ENCODE measurements at regions not wholly inside any gene's neighbourhood (a gene's known extent, or its start where the extent isn't known, plus 50 kb on each side); places are given as distances from the start of the nearest gene placed in this dataset.

DNA sequence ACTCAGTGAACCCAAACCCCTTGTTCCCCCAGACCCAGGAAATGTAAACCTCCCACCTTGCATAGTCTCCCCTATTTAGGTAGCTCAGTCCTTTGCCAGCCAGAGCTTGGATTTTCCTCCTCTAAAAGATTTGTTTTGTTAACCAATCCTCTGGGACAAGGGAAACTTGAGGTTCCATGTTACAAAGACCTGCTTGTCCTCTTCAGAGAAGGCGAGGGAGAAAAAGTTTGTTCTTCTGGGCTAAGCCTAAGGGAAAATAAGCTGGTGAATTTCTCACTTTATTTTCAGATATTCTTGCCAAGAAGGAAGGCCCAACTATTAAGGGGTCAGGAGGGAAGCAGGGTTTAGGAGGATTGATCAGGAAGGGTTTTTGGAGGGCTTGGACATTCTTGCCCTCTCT, 136.1 kb upstream of the PROK2 start:
- no peaks in the 10 kb centered on the region for H3K36me3 Mint-ChIP-seq
- H3K27ac Mint-ChIP-seq: no peak overlapping the region
- peaks cover 5% of the 10 kb centered on the region for H3K4me1 Mint-ChIP-seq
- ATAC-seq: no peak
- DNase-seq (ENCODE audit: low spot score in 2 of 2): no peak
- H3K4me3 Mint-ChIP-seq: no peak overlapping the region
- no peaks in the 10 kb centered on the region for H3K9me3 Mint-ChIP-seq

DNA sequence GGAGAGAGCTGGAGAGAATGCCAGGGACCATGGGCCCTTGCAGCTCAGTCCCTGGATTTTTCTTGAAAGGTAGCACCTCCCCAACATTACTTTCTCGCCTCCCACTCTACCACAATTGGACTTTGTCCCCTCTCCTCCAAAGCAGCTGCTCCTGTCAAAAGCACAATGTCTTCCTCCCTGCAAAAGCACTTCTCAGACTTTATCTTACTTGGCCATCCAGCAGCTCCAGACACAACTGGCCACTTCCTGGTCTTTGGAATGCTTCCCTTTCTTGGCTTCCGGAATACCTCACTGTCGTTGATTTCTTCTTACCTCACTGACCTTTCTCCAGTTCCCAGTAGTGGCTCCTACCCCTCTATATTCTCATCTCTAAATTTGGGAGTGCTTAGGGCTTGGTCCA, 134.6 kb upstream of the PROK2 start:
- DNase-seq (ENCODE audit: low spot score in 2 of 2): no peak

DNA sequence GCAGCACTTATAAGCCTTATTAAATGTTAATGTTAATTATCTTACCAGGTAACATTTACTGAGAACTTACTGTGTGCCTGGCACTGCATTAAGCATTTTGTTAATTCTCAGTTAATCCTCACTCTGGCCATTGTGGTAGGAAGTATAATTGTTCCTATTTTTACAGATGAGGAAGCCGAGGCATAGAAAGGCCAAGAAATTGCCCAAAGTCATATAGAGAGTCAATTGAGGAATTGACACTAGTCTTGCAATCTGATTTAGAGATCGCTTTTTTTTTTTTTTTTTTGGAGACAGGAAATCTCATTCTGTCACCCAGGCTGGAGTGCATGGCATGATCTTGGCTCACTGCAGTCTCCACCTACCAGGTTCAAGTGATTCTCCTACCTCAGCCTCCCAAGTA, 132.6 kb upstream of the PROK2 start:
- no peak overlapping the region for H3K27ac Mint-ChIP-seq
- no peaks in the 10 kb centered on the region for H3K36me3 Mint-ChIP-seq

More for the DNA sequence above, 134.6 kb upstream of the PROK2 start:
- H3K27ac Mint-ChIP-seq: no peak overlapping the region
- no peak for ATAC-seq
- H3K36me3 Mint-ChIP-seq: no peaks in the 10 kb centered on the region
- H3K4me1 Mint-ChIP-seq: no peaks in the 10 kb centered on the region
- H3K9me3 Mint-ChIP-seq: no peaks in the 10 kb centered on the region
- H3K4me3 Mint-ChIP-seq: no peak overlapping the region

DNA sequence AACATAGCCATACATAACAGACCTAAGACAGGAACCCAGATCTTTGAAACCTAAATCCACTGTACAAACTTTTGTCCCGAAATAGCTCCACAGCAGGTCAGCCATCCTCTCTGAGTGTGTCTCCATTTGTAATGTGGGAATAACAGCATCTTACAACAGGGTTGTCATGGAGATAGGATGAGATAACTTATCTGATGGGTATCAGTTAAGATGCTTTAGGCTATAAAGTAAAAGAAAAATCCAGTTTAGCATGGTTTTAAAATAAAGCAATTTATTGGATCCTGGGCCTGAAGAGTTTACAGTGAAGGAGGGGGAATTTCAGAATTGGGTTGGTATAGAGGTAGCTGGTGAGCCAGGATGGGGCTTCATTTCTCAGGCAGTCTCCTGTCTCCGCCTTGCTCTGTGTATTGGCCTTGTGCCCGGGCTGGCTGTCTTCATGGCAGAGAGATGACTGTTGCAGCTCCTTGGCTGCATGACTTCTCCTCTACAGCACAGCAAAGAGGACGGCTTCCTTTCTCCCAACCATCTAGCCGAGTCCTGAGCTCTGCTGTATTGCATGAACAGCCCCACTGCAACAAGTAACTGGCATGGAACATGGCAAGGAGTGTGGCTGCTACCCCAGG, 131.9 kb upstream of the PROK2 start:
- ATAC-seq: no peak
- Mint-ChIP-seq H3K9me3 (no peaks in the 10 kb centered on the region), H3K36me3 (no peaks in the 10 kb centered on the region), H3K4me1 (no peaks in the 10 kb centered on the region), H3K4me3 (no peak overlapping the region), H3K27ac (no peak overlapping the region)
- DNase-seq (ENCODE audit: low spot score in 2 of 2): no peak

More for the DNA sequence above, 132.6 kb upstream of the PROK2 start:
- no peaks in the 10 kb centered on the region for H3K4me1 Mint-ChIP-seq
- H3K9me3 Mint-ChIP-seq: no peaks in the 10 kb centered on the region
- H3K4me3 Mint-ChIP-seq: no peak overlapping the region
- no peak for ATAC-seq
- DNase-seq (ENCODE audit: low spot score in 2 of 2): no peak

DNA sequence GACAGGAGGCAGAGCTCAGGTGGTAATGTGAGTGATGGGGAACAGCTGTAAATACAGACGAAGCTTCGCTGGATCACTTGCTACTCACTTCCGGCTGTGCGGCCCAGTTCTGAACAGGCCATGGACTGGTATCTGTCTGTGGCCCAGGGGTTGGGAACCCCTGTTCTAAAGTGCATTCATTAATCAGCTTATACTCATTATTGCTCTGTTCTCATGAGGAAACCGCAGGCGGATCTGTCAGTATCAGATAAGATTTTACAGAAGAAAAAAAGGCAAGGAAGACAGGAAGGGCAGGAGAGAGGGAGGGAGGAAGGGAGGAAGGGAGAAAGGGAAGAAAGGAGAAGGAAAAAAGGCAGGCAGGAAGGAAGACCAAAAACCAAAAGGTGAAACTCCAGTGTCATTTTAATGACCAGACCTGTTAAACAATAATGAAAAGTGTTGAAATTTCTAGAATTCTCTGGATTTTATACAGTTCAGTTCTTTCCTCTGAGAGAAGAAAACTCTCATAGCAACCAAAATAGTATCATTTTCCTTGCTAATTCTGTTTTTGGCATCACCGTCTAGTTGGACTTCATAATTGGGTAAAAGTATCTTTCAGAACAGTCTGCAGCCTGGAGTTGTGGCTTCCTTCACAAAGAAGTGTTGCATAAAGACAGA, 128.0 kb upstream of the PROK2 start:
- Mint-ChIP-seq H3K27ac (no peak overlapping the region), H3K36me3 (no peaks in the 10 kb centered on the region), H3K9me3 (no peaks in the 10 kb centered on the region), H3K4me1 (no peaks in the 10 kb centered on the region), H3K4me3 (no peak overlapping the region)
- no peak for DNase-seq (ENCODE audit: low spot score in 2 of 2)
- no peak for ATAC-seq

DNA sequence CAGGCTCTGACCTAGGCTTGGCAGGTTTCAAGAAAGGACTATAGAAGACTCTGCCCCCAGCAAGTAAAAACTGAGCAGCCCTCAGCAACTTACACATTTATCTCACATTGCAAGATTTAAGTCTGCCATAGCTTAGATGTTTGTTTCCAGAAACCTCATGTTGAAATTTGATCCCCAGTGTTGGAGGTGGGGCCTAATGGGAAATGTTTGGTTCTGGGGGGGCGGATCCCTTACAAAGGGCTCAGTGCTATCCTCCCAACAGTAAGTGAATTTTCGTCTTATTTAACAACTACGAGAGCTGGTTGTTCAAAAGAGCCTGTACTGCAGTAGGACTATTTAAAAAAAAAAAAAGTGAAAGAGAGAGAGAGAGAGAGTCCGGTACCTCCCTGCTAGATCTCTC, 125.2 kb upstream of the PROK2 start:
- H3K4me1 Mint-ChIP-seq: no peaks in the 10 kb centered on the region

DNA sequence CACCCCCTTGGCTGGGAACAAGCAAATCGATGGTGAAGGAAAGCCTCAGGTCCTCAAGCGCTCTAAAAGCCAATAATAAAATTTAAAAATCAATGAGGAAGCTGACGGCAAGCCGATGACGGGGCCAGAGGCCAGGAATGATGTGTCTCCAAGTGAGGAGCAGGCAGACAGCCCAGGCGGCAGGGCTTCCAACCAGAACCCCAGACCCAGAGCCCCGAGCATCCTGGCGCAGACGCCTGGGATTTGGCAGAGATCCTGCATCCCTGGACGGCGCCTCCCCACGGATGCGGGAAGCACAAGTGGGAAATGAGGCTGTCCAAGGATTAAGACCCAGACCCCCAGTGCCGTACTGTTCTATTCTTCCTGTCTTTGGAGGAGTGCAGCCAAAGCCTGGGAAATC, 123.0 kb upstream of the PROK2 start:
- ATAC-seq (no peak), DNase-seq (ENCODE audit: low spot score in 2 of 2) (no peak)
- Mint-ChIP-seq H3K36me3 (no peaks in the 10 kb centered on the region), H3K27ac (no peak overlapping the region), H3K4me3 (no peak overlapping the region), H3K4me1 (no peaks in the 10 kb centered on the region), H3K9me3 (no peaks in the 10 kb centered on the region)

More for the DNA sequence above, 125.2 kb upstream of the PROK2 start:
- ATAC-seq (no peak), DNase-seq (ENCODE audit: low spot score in 2 of 2) (no peak)
- H3K9me3 Mint-ChIP-seq: no peaks in the 10 kb centered on the region
- H3K27ac Mint-ChIP-seq: no peak overlapping the region
- no peaks in the 10 kb centered on the region for H3K36me3 Mint-ChIP-seq
- no peak overlapping the region for H3K4me3 Mint-ChIP-seq

DNA sequence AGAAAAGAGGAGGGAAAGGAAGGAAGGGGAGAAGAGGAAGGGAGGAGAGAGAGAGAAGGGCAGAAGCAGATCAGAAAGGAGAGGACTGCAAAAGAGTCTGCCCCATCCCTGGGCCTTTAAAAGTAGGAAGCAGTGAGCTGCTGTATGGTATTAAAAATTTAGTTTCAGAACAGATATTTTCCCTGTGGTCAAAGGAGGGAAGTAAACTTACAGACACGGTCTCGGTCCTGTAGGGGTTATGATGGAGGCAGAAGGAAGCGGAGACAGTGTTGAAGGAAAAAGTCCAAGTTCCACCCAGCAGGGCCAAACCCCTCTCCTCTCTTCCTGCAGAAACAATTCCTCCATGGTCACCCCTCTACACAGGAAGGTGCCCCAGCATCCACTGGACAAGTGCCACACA, 122.0 kb upstream of the PROK2 start:
- no peak for ATAC-seq
- H3K27ac Mint-ChIP-seq: no peak overlapping the region
- no peak overlapping the region for H3K4me3 Mint-ChIP-seq
- H3K36me3 Mint-ChIP-seq: no peaks in the 10 kb centered on the region
- no peak for DNase-seq (ENCODE audit: low spot score in 2 of 2)
- H3K9me3 Mint-ChIP-seq: no peaks in the 10 kb centered on the region
- no peaks in the 10 kb centered on the region for H3K4me1 Mint-ChIP-seq

DNA sequence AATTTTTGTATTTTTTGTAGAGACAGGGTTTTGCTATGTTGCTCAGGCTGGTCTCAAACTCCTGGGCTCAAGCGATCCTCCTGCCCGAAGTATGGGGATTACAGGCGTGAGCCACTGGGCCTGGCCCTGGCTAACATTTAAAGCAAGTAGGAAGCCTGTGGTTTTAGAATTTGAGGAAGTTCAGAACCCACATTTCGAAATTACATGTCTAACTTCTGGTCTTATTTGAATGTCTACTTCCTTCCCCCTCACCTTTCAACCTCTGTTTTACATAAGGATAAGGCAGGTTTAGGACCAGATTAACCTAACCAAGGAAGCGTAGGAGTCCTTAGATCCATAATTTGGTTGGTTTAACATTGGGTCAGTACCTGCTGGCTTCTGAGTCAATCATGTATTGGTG, 120.5 kb upstream of the PROK2 start:
- Mint-ChIP-seq H3K4me1 (no peaks in the 10 kb centered on the region), H3K4me3 (no peak overlapping the region), H3K9me3 (no peaks in the 10 kb centered on the region), H3K36me3 (no peaks in the 10 kb centered on the region), H3K27ac (no peak overlapping the region)
- ATAC-seq (no peak), DNase-seq (ENCODE audit: low spot score in 2 of 2) (no peak)

DNA sequence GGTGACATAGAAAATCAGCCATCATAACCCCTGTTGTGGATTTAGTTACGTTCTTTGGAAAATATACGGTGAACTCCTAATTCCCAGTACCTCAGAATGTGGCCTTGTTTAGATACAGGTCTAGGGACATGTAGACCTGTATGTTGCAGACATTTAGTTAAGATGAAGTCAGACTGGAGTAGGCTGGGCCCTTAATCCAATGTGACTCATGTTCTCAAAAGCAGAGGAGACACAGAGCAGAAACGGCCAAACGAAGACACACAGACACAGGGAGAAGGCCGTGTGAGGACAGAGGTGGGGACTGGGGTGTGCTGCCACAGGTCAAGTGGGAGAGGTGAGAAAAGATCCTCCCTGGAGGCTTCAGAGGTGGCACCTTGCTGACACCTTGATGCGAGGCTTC, 119.0 kb upstream of the PROK2 start:
- DNase-seq (ENCODE audit: low spot score in 2 of 2) (no peak), ATAC-seq (no peak)
- Mint-ChIP-seq H3K9me3 (no peaks in the 10 kb centered on the region), H3K36me3 (no peaks in the 10 kb centered on the region), H3K4me1 (no peaks in the 10 kb centered on the region), H3K4me3 (no peak overlapping the region), H3K27ac (no peak overlapping the region)

DNA sequence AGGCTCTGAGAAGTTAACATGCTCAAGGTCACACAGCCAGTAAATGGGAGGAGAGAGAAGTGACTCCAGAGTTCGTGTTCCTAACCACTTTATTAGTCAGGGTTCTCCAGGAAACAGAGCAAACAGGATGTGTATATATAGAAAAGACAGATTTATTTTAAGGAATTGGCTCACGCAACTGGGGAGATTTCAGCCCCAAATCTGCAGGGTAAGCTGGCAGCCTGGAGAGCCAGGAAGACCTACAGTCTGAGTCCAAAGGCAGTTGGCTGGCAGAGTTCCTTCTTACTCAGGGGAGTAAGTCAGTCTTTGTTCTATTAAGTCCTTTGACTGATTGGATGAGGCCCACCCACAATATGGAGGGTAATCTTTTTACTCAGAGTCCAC, 118.2 kb upstream of the PROK2 start:
- no peak overlapping the region for H3K4me3 Mint-ChIP-seq
- DNase-seq (ENCODE audit: low spot score in 2 of 2): no peak
- no peaks in the 10 kb centered on the region for H3K36me3 Mint-ChIP-seq
- no peaks in the 10 kb centered on the region for H3K4me1 Mint-ChIP-seq
- ATAC-seq: no peak
- H3K27ac Mint-ChIP-seq: no peak overlapping the region
- no peaks in the 10 kb centered on the region for H3K9me3 Mint-ChIP-seq

DNA sequence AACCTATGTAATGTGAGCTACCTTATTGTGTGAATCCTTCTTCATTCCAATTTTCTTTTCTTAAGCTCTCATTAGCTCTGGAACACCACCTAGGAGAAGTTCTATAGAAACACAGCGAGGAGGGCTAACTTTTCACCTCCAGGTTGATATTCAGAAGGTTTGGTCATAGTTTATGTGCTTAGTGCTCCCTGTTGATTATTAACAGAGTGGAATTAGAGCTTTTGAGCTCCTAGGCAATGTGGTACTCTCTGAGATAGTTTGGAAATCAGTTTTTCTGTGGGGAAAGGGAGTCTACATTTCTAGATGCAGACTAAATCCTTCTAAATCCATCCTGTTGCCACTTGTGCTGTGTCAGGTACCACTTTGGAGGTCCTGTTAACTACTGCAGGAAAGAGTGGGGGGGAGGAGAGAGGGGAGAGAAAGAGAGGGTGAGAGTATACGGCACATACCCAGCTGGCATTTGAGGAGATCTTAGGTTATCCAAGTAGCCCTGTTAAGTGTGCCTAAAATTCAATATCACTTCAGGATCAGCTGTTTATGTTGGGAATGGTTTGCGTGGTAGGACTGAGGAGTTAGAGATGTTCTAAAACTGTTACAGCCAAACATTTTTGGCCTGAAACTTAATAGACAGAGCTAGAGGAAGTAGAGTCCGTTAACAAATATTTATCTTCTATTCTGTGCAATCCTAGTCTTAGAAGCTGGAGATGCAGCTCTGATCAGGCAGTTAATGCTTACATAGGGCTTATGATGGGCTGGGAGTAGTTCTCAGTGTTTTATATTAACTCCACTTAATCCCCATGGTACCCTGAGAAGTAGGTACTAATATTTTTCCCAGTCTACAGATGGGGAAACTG, 117.5 kb upstream of the PROK2 start:
- DNase-seq (ENCODE audit: low spot score in 2 of 2) (no peak), ATAC-seq (no peak)
- Mint-ChIP-seq H3K9me3 (no peaks in the 10 kb centered on the region), H3K36me3 (no peaks in the 10 kb centered on the region), H3K4me3 (no peak overlapping the region), H3K27ac (no peak overlapping the region), H3K4me1 (no peaks in the 10 kb centered on the region)

DNA sequence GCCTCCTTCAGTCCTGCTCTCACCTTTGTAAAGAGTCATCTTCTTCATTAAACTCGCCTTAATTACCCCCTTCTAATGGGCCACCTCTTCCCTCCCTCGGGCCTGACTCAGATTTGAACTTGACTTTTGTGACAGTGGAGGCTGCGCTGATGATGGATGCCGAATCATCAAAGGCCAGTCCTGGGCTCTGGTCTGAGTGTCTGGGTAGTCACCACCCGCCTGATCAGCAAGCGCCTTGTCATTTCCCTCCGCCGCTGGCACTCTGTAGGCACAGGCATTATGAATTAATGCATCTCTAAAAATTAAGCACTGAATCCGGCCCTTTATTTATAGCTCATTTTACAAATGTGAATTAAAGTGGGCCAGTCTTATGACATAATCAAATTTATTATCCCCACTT, 116.7 kb upstream of the PROK2 start:
- Mint-ChIP-seq H3K4me3 (no peak overlapping the region), H3K27ac (no peak overlapping the region), H3K9me3 (no peaks in the 10 kb centered on the region), H3K4me1 (no peaks in the 10 kb centered on the region), H3K36me3 (no peaks in the 10 kb centered on the region)
- ATAC-seq (no peak), DNase-seq (ENCODE audit: low spot score in 2 of 2) (no peak)

DNA sequence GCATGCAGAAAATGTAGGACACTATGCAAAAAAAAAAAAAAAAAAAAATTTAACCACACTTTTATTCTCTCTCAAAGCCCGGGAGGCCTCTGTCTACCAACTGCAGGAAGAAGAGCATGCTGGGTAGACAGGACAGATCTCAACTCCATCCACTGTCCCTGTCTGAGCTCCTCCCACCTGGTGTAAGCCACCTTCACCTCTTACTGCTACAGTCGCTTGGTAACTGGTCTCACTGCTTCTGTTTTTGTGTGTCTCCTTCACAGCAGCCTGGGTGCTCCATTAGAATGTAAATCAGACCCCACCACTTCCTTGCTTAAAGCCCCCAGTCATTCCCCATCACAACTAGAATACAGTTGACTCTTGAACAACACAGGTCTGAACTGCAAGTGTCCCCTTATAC, 115.1 kb upstream of the PROK2 start:
- no peak overlapping the region for H3K4me3 Mint-ChIP-seq
- DNase-seq (ENCODE audit: low spot score in 2 of 2) (no peak), ATAC-seq (no peak)
- no peaks in the 10 kb centered on the region for H3K36me3 Mint-ChIP-seq
- no peaks in the 10 kb centered on the region for H3K9me3 Mint-ChIP-seq
- no peak overlapping the region for H3K27ac Mint-ChIP-seq
- H3K4me1 Mint-ChIP-seq: no peaks in the 10 kb centered on the region

DNA sequence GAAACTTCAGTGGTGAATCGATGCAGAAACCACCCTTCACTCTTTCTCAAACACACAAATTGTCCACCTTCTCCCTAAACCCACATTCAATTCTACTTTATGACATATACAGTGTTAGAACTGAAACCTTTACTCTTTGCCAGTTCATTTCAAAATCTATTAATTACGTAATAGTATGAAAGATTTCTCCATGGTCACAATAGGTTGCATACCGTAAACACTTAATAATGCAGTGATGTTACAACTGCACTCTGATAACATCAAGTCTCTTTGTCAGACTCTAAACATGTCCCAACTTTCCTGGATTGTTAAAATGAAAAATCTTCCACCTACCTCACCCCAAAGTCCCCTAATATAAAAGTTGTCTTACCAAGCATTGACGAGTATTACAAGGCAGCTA, 111.8 kb upstream of the PROK2 start:
- no peak for ATAC-seq
- H3K27ac Mint-ChIP-seq: no peak overlapping the region
- no peak for DNase-seq (ENCODE audit: low spot score in 2 of 2)
- H3K36me3 Mint-ChIP-seq: no peaks in the 10 kb centered on the region
- H3K4me1 Mint-ChIP-seq: no peaks in the 10 kb centered on the region
- no peak overlapping the region for H3K4me3 Mint-ChIP-seq
- H3K9me3 Mint-ChIP-seq: no peaks in the 10 kb centered on the region
